ENCODE measurements at regions not wholly inside any gene's neighbourhood (a gene's known extent, or its start where the extent isn't known, plus 50 kb on each side); places are given as distances from the start of the nearest gene placed in this dataset.

GRCh38 chr2:146918280-146918679 is 926.5 kb upstream of the ACVR2A start:
- DNase-seq, result no peak

DNA sequence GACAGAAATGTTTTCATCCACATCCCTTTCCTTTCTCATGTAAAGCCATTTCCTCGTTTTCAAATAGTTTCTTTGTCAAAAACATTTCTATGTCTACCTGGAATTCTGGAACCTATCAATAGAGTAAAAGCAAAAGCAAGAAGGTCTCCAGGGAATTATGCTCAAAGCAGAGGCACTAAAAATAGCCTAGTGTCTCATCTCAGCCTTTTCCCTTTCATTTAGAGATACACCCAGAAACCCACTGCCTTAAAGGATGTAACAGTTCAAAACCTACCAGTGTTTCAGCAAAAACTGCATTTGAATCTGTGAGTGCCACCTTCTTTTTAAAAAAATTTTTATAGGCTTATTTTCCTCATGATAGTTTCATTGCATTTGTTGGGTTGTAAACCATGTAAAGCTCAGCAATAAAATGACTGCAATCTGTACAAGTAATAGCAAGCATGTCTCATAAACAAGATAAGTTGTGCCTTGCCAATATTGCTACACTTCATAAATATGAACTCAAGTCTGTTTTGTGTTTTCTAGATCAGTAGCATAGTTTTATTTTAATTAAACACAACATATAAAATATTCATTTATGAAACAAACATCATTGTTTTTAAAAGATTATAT is 927.3 kb upstream of the ACVR2A start:
- DNase-seq, result no peak

- DNase-seq, result no peak
These were observed 927.9 kb upstream of the ACVR2A start for GRCh38 chr2:146916914-146917313.

GRCh38 chr2:146913476-146913875 is 931.4 kb upstream of the ACVR2A start:
- DNase-seq, result no peak

DNA sequence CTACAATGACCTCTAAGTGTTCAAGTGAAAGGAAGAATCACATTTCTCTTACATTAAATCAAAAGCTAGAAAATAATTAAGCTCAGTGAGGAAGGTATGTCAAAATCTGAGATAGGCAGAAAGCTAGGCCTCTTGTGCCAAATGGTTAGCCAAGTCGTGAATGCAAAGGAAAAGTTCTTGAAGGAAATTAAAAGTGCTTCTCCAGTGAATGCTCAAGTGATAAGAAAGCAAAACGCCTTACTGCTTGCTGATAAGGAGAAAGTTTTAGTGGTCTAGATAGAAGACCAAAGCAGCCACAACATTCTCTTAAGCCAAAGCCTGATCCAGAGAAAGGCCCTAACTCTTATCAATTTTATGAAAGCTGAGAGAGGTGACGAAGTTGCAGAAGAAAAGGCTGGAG is 932.3 kb upstream of the ACVR2A start:
- no peak for DNase-seq

- DNase-seq, result no peak
These were observed 936.1 kb upstream of the ACVR2A start for GRCh38 chr2:146908776-146909175.

GRCh38 chr2:146898083-146898482 is 946.7 kb upstream of the ACVR2A start:
- DNase-seq, result no peak

- DNase-seq, result no peak
These were observed 950.3 kb upstream of the ACVR2A start for GRCh38 chr2:146894514-146894913.

- DNase-seq, result no peak
These were observed 951.3 kb upstream of the ACVR2A start for GRCh38 chr2:146893500-146894041.

DNA sequence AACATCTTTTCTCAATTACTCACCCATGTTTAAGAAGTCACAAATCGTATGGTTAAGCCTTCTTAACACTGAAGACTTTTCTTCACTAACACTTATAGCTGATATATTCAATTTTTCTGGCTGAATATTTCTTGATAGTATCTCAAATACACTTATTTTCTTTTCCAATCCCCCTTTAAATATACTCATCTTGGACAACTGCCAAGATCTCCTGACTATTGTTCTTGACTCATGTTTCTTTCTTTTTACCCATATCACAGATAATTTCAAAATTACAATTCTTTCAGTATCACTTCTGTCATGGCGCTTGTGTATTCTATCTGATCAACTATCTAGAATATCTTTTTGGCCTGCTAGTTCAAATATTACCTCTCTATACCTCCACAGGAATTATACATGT is 954.3 kb upstream of the ACVR2A start:
- no peak for DNase-seq

DNA sequence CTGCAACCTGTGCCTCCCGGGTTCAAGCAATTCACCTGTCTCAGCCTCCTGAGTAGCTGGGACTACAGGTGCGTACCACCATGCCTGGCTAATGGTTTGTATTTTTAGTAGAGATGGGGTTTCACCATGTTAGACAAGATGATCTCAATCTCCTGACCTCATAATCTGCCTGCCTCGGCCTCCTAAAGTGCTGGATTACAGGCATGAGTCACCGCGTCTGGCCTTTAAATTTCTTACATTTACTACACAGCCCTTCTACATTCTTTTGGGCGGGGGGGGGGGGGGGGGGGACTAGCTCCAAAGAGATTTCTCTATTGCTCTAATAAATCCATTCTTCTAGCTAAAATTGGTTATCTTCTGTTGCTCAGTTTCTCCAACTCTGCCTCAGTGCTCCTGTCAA is 964.9 kb upstream of the ACVR2A start:
- no peak for DNase-seq

- DNase-seq, result no peak
These were observed 970.6 kb upstream of the ACVR2A start for GRCh38 chr2:146874260-146874658.

DNA sequence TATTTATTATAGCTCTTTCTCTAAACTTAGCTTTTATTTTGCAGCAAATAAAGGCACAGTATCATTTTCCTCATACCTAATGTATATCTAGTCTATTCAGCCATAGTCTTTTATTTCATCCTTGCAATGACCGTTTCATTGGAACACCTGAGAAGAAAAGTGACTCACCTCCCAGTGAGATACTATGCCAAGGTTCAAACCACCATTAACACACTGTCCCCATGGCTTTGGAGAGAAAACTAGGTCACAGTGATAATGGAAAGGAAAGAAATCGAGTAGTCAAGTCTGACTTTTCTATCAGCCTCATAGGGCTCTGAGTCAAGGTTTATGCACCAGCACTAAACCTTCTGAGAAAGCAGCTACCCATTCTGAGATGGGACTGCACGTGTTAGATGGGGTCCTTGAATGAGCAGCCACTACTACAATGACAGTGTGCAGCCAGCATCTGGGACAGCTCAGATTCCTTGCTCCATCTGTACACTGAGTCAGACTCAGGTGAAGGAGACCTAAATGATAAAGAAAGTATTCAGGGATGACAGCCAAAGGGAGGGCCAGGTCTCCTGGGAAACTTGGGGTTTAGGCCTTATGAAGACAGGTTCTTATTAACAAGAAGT is 971.1 kb upstream of the ACVR2A start:
- DNase-seq, result no peak

- DNase-seq, result no peak
These were observed 971.8 kb upstream of the ACVR2A start for GRCh38 chr2:146873056-146873455.

GRCh38 chr2:146870691-146871090 is 974.1 kb upstream of the ACVR2A start:
- DNase-seq, result no peak

GRCh38 chr2:146869328-146869727 is 975.5 kb upstream of the ACVR2A start:
- no peak for DNase-seq

DNA sequence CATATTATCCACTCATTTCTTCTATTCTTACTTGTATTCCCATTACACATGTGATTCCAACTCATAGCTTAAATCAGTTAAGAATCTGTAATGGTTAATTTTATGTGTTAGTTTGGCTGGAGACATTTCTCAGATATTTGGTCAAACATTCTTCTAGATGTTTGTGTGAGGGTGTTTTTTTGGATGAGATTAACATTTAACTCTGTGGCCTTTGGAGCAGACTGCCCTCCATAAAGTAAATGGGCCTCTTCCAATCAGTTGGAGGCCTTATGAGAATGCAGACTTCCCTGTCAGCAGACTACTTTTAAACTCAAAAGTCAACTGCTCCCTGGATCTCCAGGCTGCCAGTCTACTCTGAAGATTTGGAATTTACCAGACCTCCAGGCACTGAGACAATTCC is 976.8 kb upstream of the ACVR2A start:
- DNase-seq, result no peak

GRCh38 chr2:146867477-146867986 is 977.3 kb upstream of the ACVR2A start:
- DNase-seq, result no peak

- no peak for DNase-seq
These were observed 990.9 kb upstream of the ACVR2A start for GRCh38 chr2:146853741-146854444.

DNA sequence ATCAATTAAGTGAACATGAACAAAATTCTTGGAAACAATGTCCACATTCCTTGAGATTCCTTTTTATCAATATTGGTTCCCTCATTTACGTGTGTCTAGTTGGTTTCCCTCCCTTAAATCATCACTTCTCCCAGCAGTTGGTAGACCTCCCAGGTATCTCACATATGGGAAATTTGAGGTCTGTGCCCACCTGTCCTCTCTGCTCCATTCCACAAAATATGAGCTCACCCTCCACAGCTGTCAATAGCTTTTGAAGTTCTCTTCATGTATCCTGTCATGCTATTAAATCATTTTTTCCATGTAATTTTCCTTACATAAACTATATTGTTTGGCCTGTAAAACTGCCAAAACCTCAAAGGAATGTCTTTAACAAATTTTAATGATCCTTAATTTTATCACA is 992.2 kb upstream of the ACVR2A start:
- DNase-seq, result peak; percentile 7

DNA sequence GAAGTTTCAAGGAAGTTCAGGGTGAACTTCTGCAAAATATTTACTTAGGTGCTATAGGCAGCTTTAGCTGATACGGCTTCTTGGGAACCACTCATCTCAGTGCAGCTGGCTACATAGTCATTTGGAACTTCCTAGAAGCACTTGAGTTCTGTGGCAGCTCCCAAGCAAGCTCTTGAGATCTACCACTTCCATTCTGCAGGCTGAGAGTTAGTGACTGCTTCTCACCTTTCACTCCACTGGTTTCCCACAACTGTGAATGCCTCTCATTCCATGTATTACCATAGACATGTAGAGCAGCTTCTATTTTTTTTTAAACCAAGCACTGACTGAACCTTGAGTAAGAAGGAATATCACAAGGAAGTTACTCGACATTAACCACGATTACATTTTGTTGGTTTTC is 994.1 kb upstream of the ACVR2A start:
- DNase-seq, result no peak

GRCh38 chr2:146847846-146848245 is 997.0 kb upstream of the ACVR2A start:
- DNase-seq, result peak; percentile 11

- DNase-seq, result no peak
These were observed 1000.4 kb upstream of the ACVR2A start for GRCh38 chr2:146844226-146844990.

Measured in NCI-H1105 treated with DMSO at 0.1 percent for 48 hours (cell line).